ENCODE measurements at regions not wholly inside any gene's neighbourhood (a gene's known extent, or its start where the extent isn't known, plus 50 kb on each side); places are given as distances from the start of the nearest gene placed in this dataset.
A peak's percentile ranks its signal among the peaks of the same experiment; 100 is the strongest.

GRCh38 chr5:130724658-130725057, 440.4 kb downstream of the HINT1 start:
- TF ChIP-seq CTCF (IDR thresholded peaks at IDR 0.05; ENCODE audit: low read depth, low read length), result no peak
- Histone ChIP-seq H3K4me3 (ENCODE audit: low read depth, low read length) (no peak overlapping the region), H3K9me3 (no peaks in the 10 kb centered on the region), H3K4me1 (no peaks in the 10 kb centered on the region), H3K27me3 (no peaks in the 10 kb centered on the region), H3K36me3 (no peaks in the 10 kb centered on the region)
- DNase-seq, result no peak

GRCh38 chr5:130720355-130720754, 444.7 kb downstream of the HINT1 start:
- Histone ChIP-seq H3K9me3 (no peaks in the 10 kb centered on the region), H3K36me3 (no peaks in the 10 kb centered on the region), H3K27me3 (no peaks in the 10 kb centered on the region), H3K4me1 (no peaks in the 10 kb centered on the region), H3K4me3 (ENCODE audit: low read depth, low read length) (no peak overlapping the region)
- no peak for DNase-seq
- TF ChIP-seq CTCF (IDR thresholded peaks at IDR 0.05; ENCODE audit: low read depth, low read length), result peak; percentile 58

- TF ChIP-seq CTCF (IDR thresholded peaks at IDR 0.05; ENCODE audit: low read depth, low read length), result no peak
- Histone ChIP-seq H3K4me1 (no peaks in the 10 kb centered on the region), H3K9me3 (no peaks in the 10 kb centered on the region), H3K27me3 (no peaks in the 10 kb centered on the region), H3K4me3 (ENCODE audit: low read depth, low read length) (no peak overlapping the region), H3K36me3 (no peaks in the 10 kb centered on the region)
- no peak for DNase-seq
Observed at GRCh38 chr5:130715541-130715940, 449.5 kb downstream of the HINT1 start.

GRCh38 chr5:130714200-130714599, 450.9 kb downstream of the HINT1 start:
- no peak for DNase-seq
- Histone ChIP-seq H3K9me3 (no peaks in the 10 kb centered on the region), H3K4me3 (ENCODE audit: low read depth, low read length) (no peak overlapping the region), H3K4me1 (no peaks in the 10 kb centered on the region), H3K27me3 (no peaks in the 10 kb centered on the region), H3K36me3 (no peaks in the 10 kb centered on the region)
- TF ChIP-seq CTCF (IDR thresholded peaks at IDR 0.05; ENCODE audit: low read depth, low read length), result no peak

GRCh38 chr5:130712324-130712723, 452.7 kb downstream of the HINT1 start:
- H3K9me3 ChIP-seq, result no peaks in the 10 kb centered on the region
- no peak overlapping the region for H3K4me3 ChIP-seq (ENCODE audit: low read depth, low read length)
- TF ChIP-seq CTCF (IDR thresholded peaks at IDR 0.05; ENCODE audit: low read depth, low read length), result no peak
- no peak for DNase-seq
- H3K4me1 ChIP-seq, result no peaks in the 10 kb centered on the region
- H3K27me3 ChIP-seq, result no peaks in the 10 kb centered on the region
- H3K36me3 ChIP-seq, result no peaks in the 10 kb centered on the region

- DNase-seq, result no peak
- no peak for TF ChIP-seq CTCF (IDR thresholded peaks at IDR 0.05; ENCODE audit: low read depth, low read length)
Observed at GRCh38 chr5:130710596-130710995, 454.5 kb downstream of the HINT1 start.

More at GRCh38 chr5:130710596-130710995, 454.5 kb downstream of the HINT1 start:
- no peaks in the 10 kb centered on the region for H3K4me1 ChIP-seq
- H3K27me3 ChIP-seq, result no peaks in the 10 kb centered on the region
- no peaks in the 10 kb centered on the region for H3K9me3 ChIP-seq
- no peaks in the 10 kb centered on the region for H3K36me3 ChIP-seq
- no peak overlapping the region for H3K4me3 ChIP-seq (ENCODE audit: low read depth, low read length)

Measured in BE2C (cell line).